Kidney epithelial cell (primary cell): ENCODE measurements at regions not wholly inside any gene's neighbourhood (a gene's known extent, or its start where the extent isn't known, plus 50 kb on each side); places are given as distances from the start of the nearest gene placed in this dataset.

ENCODE experiments used
- DNase-seq: peaks from one replicate; pipeline ENCODE4 v3.0.0-alpha.2; 2010; ENCODE audit warnings: low read depth
- H3K27me3 ChIP-seq: 2 replicates; pipeline ENCODE4 v1.6.0; 2011; ENCODE audit warnings: low read length; ENCODE audit not compliant: control insufficient read depth, insufficient read depth
- H3K36me3 ChIP-seq: 2 replicates; pipeline ENCODE4 v1.5.1; 2011; ENCODE audit warnings: low read length; ENCODE audit not compliant: control insufficient read depth, insufficient read depth
- H3K4me3 ChIP-seq: 2 replicates; pipeline ENCODE4 v1.5.1; 2011; ENCODE audit warnings: low read depth, mild to moderate bottlenecking, control low read depth, low read length
- TF ChIP-seq, protein P1 (sequence below): IDR thresholded peaks from 2 replicates; pipeline ENCODE4 v1.5.1; 2011; ENCODE audit warnings: mild to moderate bottlenecking, moderate library complexity, low read length, control low read depth, inconsistent platforms; ENCODE audit not compliant: insufficient read depth, poor library complexity, severe bottlenecking

- no peak for DNase-seq
- peaks cover 2% of the 10 kb centered on the region for H3K27me3 ChIP-seq
- no peak overlapping the region for H3K4me3 ChIP-seq
- TF ChIP-seq, protein P1, sequence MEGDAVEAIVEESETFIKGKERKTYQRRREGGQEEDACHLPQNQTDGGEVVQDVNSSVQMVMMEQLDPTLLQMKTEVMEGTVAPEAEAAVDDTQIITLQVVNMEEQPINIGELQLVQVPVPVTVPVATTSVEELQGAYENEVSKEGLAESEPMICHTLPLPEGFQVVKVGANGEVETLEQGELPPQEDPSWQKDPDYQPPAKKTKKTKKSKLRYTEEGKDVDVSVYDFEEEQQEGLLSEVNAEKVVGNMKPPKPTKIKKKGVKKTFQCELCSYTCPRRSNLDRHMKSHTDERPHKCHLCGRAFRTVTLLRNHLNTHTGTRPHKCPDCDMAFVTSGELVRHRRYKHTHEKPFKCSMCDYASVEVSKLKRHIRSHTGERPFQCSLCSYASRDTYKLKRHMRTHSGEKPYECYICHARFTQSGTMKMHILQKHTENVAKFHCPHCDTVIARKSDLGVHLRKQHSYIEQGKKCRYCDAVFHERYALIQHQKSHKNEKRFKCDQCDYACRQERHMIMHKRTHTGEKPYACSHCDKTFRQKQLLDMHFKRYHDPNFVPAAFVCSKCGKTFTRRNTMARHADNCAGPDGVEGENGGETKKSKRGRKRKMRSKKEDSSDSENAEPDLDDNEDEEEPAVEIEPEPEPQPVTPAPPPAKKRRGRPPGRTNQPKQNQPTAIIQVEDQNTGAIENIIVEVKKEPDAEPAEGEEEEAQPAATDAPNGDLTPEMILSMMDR: no peak
- no peaks in the 10 kb centered on the region for H3K36me3 ChIP-seq
Measured at GRCh38 chrX:107574054-107574683, 54.1 kb upstream of the PRPS1 start.

DNA sequence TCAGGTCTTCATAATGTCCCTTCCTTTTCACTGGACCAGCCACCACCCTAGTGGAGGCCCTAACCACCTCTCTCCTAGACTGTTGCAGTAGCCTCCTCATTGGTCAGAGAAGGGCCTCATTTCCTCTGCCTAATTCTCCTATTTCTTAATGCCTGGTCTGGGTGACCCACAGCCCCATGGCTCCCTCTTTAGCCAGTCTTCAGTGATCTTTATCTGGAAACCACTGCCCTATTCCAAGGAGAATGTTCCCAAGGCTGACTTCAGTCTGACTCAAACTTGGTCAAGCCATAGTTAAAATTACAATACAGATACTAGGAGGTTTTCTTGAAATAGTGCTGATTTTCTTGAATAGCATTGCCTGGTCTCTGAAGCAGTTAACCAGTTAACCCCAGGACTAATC lies 53.6 kb upstream of the PRPS1 start:
- Histone ChIP-seq H3K36me3 (no peaks in the 10 kb centered on the region), H3K4me3 (no peak overlapping the region), H3K27me3 (peaks cover 2% of the 10 kb centered on the region)
- TF ChIP-seq, protein P1: no peak
- no peak for DNase-seq

- TF ChIP-seq, protein P1: no peak
- no peak for DNase-seq
- H3K27me3 ChIP-seq: peaks cover 2% of the 10 kb centered on the region
- no peaks in the 10 kb centered on the region for H3K36me3 ChIP-seq
- H3K4me3 ChIP-seq: no peak overlapping the region
Measured at GRCh38 chrX:107576392-107576791, 51.9 kb upstream of the PRPS1 start.

DNA sequence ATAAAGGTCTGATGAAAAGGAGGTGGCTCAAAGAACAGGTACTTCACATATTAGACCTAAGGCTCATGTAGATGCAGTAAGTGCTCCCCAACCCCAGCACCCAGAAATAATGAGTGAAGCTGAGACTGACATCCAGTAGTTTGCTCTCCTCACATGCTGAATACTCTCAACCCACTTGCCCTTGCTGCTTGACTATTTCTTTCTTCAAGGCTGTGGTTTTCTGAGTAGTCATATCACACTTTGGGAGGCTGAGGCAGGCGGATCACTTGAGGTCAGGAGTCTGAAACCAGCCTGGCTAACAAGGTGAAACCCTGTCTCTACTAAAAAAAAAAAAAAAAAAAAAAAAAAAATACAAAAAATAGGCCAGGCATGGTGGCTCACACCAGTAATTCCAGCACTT lies 51.5 kb upstream of the PRPS1 start:
- Histone ChIP-seq H3K27me3 (peaks cover 2% of the 10 kb centered on the region), H3K36me3 (no peaks in the 10 kb centered on the region), H3K4me3 (no peak overlapping the region)
- no peak for DNase-seq
- TF ChIP-seq, protein P1: no peak

DNA sequence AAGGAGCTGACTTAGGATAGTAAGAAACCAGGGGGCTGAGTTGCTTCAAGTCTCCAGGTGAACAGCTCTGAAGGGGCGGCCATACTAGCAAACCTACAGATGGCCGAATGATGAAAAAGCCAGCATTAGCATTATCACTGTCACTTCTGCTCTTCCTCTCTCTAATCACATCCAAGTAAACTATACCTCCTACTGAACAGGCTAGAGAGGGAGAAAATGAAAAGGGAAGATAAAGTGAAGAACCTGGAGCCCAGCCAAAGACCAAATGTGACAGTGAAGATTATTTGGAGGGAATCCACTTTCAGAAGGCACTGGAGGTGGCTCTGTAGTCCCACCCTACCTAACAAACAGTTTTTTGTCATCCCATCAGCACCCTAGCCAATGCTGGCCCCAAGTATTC lies 50.4 kb upstream of the PRPS1 start:
- Histone ChIP-seq H3K27me3 (peaks cover 2% of the 10 kb centered on the region), H3K36me3 (no peaks in the 10 kb centered on the region), H3K4me3 (no peak overlapping the region)
- TF ChIP-seq, protein P1: no peak
- DNase-seq: no peak
